GM21737 (cell line): ENCODE measurements at regions not wholly inside any gene's neighbourhood (a gene's known extent, or its start where the extent isn't known, plus 50 kb on each side); places are given as distances from the start of the nearest gene placed in this dataset.

Experiments used
- ATAC-seq: cut with Tn5 transposase; IDR thresholded peaks from one replicate; pipeline ENCODE4 v1.9.1; 2021; ENCODE audit warnings: mild to moderate bottlenecking, moderate library complexity; ENCODE audit not compliant: unreplicated experiment

GRCh38 chr13:26942184-26942583 lies 181.6 kb upstream of the GPR12 start:
- ATAC-seq = no peak

- ATAC-seq = no peak
These were observed 181.0 kb upstream of the GPR12 start for GRCh38 chr13:26941345-26942174.

GRCh38 chr13:26934096-26934495 lies 173.5 kb upstream of the GPR12 start:
- ATAC-seq = no peak

- no peak for ATAC-seq
These were observed 171.9 kb upstream of the GPR12 start for GRCh38 chr13:26932465-26932864.

- ATAC-seq = no peak
These were observed 169.6 kb upstream of the GPR12 start for GRCh38 chr13:26929971-26930730.

GRCh38 chr13:26927511-26927910 lies 166.9 kb upstream of the GPR12 start:
- ATAC-seq = no peak

- no peak for ATAC-seq
These were observed 165.8 kb upstream of the GPR12 start for GRCh38 chr13:26926371-26926770.

GRCh38 chr13:26923824-26924605 lies 163.4 kb upstream of the GPR12 start:
- ATAC-seq = no peak

GRCh38 chr13:26921918-26922317 lies 161.3 kb upstream of the GPR12 start:
- no peak for ATAC-seq

- ATAC-seq = no peak
These were observed 160.2 kb upstream of the GPR12 start for GRCh38 chr13:26920614-26921355.

GRCh38 chr13:26919732-26920131 lies 159.1 kb upstream of the GPR12 start:
- ATAC-seq = no peak

- no peak for ATAC-seq
These were observed 158.7 kb upstream of the GPR12 start for GRCh38 chr13:26919311-26919710.

GRCh38 chr13:26914624-26915023 lies 154.0 kb upstream of the GPR12 start:
- ATAC-seq = no peak

GRCh38 chr13:26914148-26914547 lies 153.6 kb upstream of the GPR12 start:
- ATAC-seq = no peak

- no peak for ATAC-seq
These were observed 150.3 kb upstream of the GPR12 start for GRCh38 chr13:26910754-26911465.

GRCh38 chr13:26909477-26909876 lies 148.9 kb upstream of the GPR12 start:
- no peak for ATAC-seq

GRCh38 chr13:26908126-26908525 lies 147.5 kb upstream of the GPR12 start:
- ATAC-seq = no peak

- ATAC-seq = no peak
These were observed 138.6 kb upstream of the GPR12 start for GRCh38 chr13:26899202-26899601.

- ATAC-seq = no peak
These were observed 137.3 kb upstream of the GPR12 start for GRCh38 chr13:26897706-26898550.
